ENCODE measurements at regions not wholly inside any gene's neighbourhood (a gene's known extent, or its start where the extent isn't known, plus 50 kb on each side); places are given as distances from the start of the nearest gene placed in this dataset.
"Not testable (repeated sequence)": the region's sequence is repeated elsewhere in the genome, so short reads cannot be mapped to it uniquely, and the experiment has no call there.

DNA sequence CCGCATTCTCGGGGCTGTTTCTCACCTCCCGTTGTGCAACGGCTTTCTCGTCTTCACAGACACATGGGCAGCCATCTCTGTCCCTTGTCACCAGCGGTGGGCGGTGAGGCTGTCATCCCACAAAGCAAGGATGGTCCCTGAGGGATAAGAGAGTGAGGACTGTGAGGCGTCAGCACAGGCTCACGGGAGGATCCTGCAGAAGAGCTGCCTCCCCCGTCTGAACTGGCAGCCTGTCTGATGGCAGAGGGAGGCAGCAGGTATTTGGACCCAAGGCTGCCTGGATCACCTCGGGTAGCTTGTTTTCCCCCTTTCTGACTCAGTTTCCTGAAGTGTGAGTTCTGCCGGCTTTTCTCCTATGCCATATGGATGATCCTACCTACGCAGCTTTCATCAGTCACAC is 208.8 kb downstream of the LAT start:
- TF ChIP-seq CTCF (conservative IDR thresholded peaks at IDR 0.05; ENCODE audit: low read length); EZH2phosphoT487 (IDR thresholded peaks at IDR 0.05; ENCODE audit: borderline replicate concordance, low read depth, low read length): not testable (repeated sequence)
